Upper lobe of right lung (tissue), 1 donor: ENCODE measurements at regions not wholly inside any gene's neighbourhood (a gene's known extent, or its start where the extent isn't known, plus 50 kb on each side); places are given as distances from the start of the nearest gene placed in this dataset.

ENCODE experiments used
- ATAC-seq: fragments of 200-7000 bp; cut with Tn5 transposase; one replicate; pipeline ENCODE4 v1.9.1; 2020; ENCODE audit warnings: mild to moderate bottlenecking, moderate library complexity
- DNase-seq: peaks from one replicate; pipeline ENCODE4 v3.0.0-alpha.2; 2020
- H3K27ac ChIP-seq: fragments of 200-600 bp; one replicate; pipeline ENCODE4 v1.8.0; 2022
- H3K27me3 ChIP-seq: fragments of 200-600 bp; one replicate; pipeline ENCODE4 v1.8.0; 2022; ENCODE audit warnings: mild to moderate bottlenecking
- H3K36me3 ChIP-seq: fragments of 200-600 bp; one replicate; pipeline ENCODE4 v1.8.0; 2022
- H3K4me1 ChIP-seq: fragments of 200-600 bp; one replicate; pipeline ENCODE4 v1.8.0; 2022
- H3K4me3 ChIP-seq: fragments of 200-600 bp; one replicate; pipeline ENCODE4 v1.8.0; 2022; ENCODE audit warnings: mild to moderate bottlenecking
- H3K9me3 ChIP-seq: fragments of 200-600 bp; one replicate; pipeline ENCODE4 v1.8.0; 2022
- intact Hi-C: fragments of 100-400 bp; cut with DNase I; formaldehyde crosslinking; loops from one replicate; pipeline ENCODE4 v1.11.0; 2022
- TF ChIP-seq, protein P1 (sequence below): fragments of 200-600 bp; IDR thresholded peaks from one replicate; pipeline ENCODE4 v1.8.0; 2022; ENCODE audit warnings: antibody characterized with exemption
- donor health status: DM: no; HTN: yes; CAD: no; lungs with severe emphysema.

DNA sequence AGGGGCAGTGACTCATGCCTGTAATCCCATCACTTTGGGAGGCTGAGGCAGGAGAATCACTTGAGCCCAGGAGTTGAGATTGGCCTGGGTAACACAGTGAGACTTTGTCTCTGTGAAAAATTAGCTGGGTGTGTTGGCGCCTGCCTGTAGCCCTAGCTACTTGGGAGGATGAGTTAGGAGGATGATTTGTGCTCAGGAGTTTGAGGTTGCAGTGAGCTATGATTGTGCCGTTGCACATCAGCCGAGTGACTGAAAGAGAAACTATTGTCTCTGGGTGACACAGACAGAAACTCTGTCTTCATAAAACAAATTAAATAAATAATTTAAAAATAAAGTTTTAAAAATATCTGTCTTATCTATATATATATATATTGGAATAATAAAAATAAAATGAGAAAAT is 1844.6 kb upstream of the PIK3C3 start:
- no peaks in the 10 kb centered on the region for H3K27me3 ChIP-seq
- H3K9me3 ChIP-seq: no peaks in the 10 kb centered on the region
- no peaks in the 10 kb centered on the region for H3K36me3 ChIP-seq
- ATAC-seq (no peak), DNase-seq (no peak)
- no peak overlapping the region for H3K27ac ChIP-seq
- TF ChIP-seq, protein P1, sequence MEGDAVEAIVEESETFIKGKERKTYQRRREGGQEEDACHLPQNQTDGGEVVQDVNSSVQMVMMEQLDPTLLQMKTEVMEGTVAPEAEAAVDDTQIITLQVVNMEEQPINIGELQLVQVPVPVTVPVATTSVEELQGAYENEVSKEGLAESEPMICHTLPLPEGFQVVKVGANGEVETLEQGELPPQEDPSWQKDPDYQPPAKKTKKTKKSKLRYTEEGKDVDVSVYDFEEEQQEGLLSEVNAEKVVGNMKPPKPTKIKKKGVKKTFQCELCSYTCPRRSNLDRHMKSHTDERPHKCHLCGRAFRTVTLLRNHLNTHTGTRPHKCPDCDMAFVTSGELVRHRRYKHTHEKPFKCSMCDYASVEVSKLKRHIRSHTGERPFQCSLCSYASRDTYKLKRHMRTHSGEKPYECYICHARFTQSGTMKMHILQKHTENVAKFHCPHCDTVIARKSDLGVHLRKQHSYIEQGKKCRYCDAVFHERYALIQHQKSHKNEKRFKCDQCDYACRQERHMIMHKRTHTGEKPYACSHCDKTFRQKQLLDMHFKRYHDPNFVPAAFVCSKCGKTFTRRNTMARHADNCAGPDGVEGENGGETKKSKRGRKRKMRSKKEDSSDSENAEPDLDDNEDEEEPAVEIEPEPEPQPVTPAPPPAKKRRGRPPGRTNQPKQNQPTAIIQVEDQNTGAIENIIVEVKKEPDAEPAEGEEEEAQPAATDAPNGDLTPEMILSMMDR: no peak
- no peaks in the 10 kb centered on the region for H3K4me1 ChIP-seq
- intact Hi-C loops: no loop called here
- H3K4me3 ChIP-seq: no peak overlapping the region

DNA sequence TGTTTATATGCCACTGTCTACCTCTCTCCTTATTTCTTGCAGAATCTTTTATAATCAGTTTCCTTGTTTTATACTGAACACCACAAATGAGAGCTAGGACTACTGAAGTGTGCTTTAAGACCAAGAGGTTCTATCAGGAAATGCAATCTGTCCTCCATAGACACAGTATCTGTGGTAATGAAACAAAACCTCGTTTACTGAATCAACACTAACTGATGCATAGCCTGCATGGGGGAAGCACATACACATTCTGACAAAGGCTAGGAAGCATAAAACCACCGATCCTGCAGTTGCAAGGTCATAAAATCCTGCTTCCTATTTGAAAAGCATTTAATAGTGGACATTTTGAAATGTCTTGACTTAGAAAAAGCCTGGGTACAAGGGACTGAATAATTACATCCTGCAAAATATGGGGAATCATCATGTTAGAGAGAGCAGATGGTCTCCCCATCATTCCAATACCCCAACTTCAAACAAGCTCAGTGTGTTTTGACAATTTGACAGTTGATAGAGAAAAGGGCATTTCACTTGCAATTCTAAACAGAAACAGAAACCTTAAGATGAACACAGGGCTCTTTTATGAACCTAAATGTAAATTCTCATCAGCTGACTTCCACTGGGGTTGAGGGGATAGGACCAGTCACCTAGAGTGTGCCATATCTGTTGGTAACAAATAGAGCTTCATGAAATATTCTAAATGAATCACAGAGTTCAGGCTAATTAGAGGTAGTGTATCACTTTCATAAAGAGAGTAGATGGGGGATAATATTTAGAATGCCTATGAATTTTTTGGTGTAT is 1845.6 kb upstream of the PIK3C3 start:
- H3K4me1 ChIP-seq: no peaks in the 10 kb centered on the region
- H3K27ac ChIP-seq: no peak overlapping the region
- no peak for DNase-seq
- no peak overlapping the region for H3K4me3 ChIP-seq
- TF ChIP-seq, protein P1: no peak
- H3K9me3 ChIP-seq: no peaks in the 10 kb centered on the region
- no peak for ATAC-seq
- no peaks in the 10 kb centered on the region for H3K36me3 ChIP-seq
- H3K27me3 ChIP-seq: no peaks in the 10 kb centered on the region
- intact Hi-C loops: no loop called here

DNA sequence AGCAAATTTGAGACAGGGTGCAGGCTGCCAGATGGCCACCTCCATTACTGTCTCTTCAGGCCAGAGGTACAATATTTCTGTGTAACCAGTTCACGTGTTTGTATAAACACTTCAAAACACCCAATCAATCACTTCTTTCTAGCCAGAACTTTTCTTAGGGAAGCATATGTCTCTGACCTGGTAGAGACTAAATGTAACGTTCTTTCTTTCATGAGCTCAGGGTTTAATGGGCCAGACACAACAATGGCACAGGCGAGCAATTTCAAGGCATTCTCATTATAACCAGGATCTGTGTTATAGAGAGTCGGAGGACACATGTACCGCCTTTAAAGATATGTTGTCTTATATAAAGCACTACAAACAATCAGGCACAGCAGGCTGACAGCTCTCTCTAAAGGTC is 1846.4 kb upstream of the PIK3C3 start:
- TF ChIP-seq, protein P1: no peak
- no peak for DNase-seq
- intact Hi-C loops: no loop called here
- Histone ChIP-seq H3K27me3 (no peaks in the 10 kb centered on the region), H3K4me3 (no peak overlapping the region), H3K4me1 (no peaks in the 10 kb centered on the region), H3K27ac (no peak overlapping the region), H3K9me3 (no peaks in the 10 kb centered on the region), H3K36me3 (no peaks in the 10 kb centered on the region)
- no peak for ATAC-seq

DNA sequence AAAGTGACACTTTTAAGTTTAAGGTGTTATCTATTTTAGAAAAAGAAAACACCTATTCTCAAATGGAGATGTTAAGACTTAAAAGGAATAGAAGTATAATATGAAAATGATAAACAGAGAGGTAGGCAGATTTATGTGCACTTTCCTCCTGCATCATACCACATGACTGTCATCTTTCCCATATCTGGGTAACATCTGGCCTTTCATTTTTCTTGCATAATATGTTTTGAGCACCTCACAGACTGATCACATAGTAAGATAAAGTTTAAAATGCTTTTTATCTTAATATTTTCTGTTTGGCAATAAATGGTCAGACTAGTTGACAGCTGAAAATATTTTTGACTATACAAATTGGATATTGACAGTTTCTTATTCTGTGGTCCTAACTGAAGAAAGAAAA is 1852.1 kb upstream of the PIK3C3 start:
- no peaks in the 10 kb centered on the region for H3K4me1 ChIP-seq
- no peak overlapping the region for H3K4me3 ChIP-seq
- H3K9me3 ChIP-seq: no peaks in the 10 kb centered on the region
- DNase-seq (no peak), ATAC-seq (no peak)
- H3K27ac ChIP-seq: no peak overlapping the region
- no peaks in the 10 kb centered on the region for H3K36me3 ChIP-seq
- TF ChIP-seq, protein P1: no peak
- no peaks in the 10 kb centered on the region for H3K27me3 ChIP-seq
- intact Hi-C loops: no loop called here

DNA sequence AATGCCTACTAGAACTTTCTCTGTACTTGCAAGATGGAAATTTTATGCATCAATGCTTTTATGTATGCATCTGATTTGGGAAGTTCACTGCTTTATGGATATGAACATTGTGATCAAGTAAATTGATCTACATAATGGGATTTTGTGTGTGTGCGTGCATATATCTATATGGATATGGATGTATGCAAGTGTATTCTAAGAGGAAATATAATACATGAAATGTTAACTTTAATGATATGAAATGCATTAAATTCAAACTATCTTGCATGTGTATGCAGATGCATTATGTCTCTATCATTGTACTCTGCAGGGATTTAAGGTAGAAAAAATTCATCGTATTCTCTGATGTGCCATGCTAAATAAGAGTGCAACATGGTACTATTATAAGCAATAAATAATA is 1855.4 kb upstream of the PIK3C3 start:
- H3K27ac ChIP-seq: no peak overlapping the region
- DNase-seq (no peak), ATAC-seq (no peak)
- TF ChIP-seq, protein P1: no peak
- H3K9me3 ChIP-seq: no peaks in the 10 kb centered on the region
- H3K4me3 ChIP-seq: no peak overlapping the region
- intact Hi-C loops: no loop called here
- no peaks in the 10 kb centered on the region for H3K4me1 ChIP-seq
- no peaks in the 10 kb centered on the region for H3K36me3 ChIP-seq
- no peaks in the 10 kb centered on the region for H3K27me3 ChIP-seq

DNA sequence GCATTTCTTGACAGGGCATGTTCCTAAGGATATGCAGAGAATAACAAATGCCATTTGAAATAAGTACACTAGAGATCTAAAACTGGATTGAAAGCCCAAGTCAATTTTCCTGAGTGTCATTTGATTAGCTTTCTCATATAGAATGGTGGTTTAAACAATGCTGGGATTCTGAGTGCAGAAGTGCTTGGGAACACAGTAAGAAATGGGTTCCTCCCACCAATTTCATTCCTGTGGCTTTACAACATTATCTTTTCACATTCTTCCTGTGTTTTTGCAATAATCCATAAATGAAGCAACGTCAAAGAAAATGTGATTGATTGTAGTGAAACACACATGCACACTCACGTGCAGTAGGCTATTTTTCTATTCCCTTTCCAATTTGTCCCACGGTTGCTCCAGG is 1858.4 kb upstream of the PIK3C3 start:
- DNase-seq: no peak
- H3K9me3 ChIP-seq: no peaks in the 10 kb centered on the region
- H3K27me3 ChIP-seq: no peaks in the 10 kb centered on the region
- H3K27ac ChIP-seq: no peak overlapping the region
- no peak overlapping the region for H3K4me3 ChIP-seq
- H3K36me3 ChIP-seq: no peaks in the 10 kb centered on the region
- ATAC-seq: no peak
- H3K4me1 ChIP-seq: no peaks in the 10 kb centered on the region
- TF ChIP-seq, protein P1: no peak
- intact Hi-C loops: no loop called here
